GM12864 (cell line): ENCODE measurements at regions not wholly inside any gene's neighbourhood (a gene's known extent, or its start where the extent isn't known, plus 50 kb on each side); places are given as distances from the start of the nearest gene placed in this dataset.

Experiments used
- DNase-seq: peaks from one replicate; pipeline ENCODE4 v3.0.0-alpha.2; 2011; ENCODE audit warnings: low read depth
- H3K4me3 ChIP-seq: 2 replicates; pipeline ENCODE4 v1.5.1; 2011; ENCODE audit warnings: mild to moderate bottlenecking, low read depth, low read length, control low read depth
- TF ChIP-seq, protein P1 (sequence below): IDR thresholded peaks from 2 replicates; pipeline ENCODE4 v1.5.1; 2011; ENCODE audit warnings: low read depth, mild to moderate bottlenecking, moderate library complexity, low read length, control low read depth, inconsistent platforms; ENCODE audit errors: missing control alignments

DNA sequence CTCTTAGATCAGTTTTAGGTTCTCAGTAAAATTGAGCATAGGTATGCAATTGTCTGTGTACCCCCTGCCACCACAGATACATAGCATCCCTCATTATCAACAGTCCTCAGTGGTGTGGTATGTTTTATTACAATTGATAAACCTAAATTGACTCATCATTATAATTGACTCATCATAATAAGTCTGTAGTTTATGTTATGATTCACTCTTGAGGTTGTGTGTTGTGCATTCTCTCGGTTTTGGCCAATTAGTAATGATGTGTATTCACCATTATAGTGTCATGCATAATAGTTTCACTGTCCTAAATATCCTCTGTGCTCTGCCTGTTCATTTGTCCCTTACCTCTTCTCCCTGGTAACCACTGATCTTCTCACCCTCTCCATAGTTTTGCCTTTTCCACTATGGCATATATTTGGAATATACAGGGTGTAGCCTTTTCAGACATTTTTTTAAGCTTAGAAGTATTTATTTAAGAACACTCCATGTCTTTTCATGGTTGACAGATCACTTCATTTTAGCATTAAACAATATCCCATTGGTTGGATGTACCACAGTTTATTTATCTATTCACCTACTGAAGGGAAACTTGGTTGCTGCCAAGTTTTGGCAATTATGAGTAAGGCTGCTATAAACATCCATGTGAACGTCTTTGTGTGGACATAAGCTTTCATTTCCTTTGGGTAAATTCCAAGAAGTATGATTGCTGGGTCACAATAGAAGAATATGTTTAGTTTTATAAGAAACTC is 1620.6 kb upstream of the MIR17HG start:
- no peak for DNase-seq
- TF ChIP-seq, protein P1, sequence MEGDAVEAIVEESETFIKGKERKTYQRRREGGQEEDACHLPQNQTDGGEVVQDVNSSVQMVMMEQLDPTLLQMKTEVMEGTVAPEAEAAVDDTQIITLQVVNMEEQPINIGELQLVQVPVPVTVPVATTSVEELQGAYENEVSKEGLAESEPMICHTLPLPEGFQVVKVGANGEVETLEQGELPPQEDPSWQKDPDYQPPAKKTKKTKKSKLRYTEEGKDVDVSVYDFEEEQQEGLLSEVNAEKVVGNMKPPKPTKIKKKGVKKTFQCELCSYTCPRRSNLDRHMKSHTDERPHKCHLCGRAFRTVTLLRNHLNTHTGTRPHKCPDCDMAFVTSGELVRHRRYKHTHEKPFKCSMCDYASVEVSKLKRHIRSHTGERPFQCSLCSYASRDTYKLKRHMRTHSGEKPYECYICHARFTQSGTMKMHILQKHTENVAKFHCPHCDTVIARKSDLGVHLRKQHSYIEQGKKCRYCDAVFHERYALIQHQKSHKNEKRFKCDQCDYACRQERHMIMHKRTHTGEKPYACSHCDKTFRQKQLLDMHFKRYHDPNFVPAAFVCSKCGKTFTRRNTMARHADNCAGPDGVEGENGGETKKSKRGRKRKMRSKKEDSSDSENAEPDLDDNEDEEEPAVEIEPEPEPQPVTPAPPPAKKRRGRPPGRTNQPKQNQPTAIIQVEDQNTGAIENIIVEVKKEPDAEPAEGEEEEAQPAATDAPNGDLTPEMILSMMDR, result no peak

DNA sequence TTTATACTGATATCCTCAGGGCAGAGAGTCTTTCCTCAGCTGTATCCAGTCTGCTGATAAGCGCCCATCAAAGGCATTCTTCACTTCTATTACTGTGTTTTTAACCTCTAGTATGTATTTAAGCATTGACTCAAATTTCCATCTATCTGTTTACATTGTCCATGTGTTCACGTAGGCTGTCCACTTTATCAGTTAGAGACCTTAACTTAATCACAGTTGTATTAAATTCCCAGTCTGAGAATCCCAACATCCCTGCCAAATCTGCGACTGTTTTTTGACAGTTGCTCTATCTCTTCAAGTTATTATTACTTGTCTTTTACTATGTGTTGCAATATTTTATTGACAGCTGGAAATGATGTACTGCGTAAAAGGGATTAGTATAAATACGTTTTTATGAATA is 1613.7 kb upstream of the MIR17HG start:
- H3K4me3 ChIP-seq, result no peak overlapping the region
- TF ChIP-seq, protein P1, result no peak
- no peak for DNase-seq

More for the DNA sequence above, 1620.6 kb upstream of the MIR17HG start:
- no peak overlapping the region for H3K4me3 ChIP-seq

DNA sequence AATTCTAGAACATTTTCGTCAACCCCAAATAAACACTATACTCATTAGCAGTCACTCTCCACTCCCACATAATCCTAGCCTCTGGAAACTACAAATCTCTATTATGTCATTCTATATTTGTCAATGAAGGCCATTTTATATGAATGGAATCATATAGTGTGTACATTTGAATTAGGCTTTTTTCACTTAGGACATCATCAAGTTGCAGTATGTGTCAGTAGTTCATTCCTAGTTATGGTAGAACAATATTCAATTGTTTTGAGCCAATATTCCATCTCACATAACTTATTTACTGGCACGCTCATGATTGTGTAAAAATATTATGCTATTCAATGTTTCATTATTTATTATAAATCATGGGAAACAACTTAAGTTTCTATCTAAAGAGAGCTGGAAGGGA is 1610.4 kb upstream of the MIR17HG start:
- H3K4me3 ChIP-seq, result no peak overlapping the region
- DNase-seq, result no peak
- TF ChIP-seq, protein P1, result no peak

DNA sequence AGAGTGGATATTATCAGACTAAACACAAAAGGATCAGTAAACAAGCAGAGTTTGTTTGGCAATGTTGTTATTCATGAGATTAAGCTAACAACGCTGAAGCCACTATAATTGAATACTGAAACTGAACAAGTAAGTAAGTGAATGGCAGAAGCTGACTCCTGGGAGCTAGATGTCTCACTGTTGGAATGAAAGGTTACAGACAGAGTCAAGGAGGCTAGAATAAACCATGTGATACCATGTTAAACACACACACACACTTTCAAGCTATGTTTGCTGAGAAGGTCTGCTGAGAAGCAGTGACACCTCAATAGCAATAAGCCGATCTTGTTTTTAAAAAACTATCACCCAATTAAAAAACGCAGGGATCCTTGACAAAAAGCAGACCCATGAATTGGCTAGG is 1609.4 kb upstream of the MIR17HG start:
- TF ChIP-seq, protein P1, result no peak
- no peak for DNase-seq
- H3K4me3 ChIP-seq, result no peak overlapping the region

DNA sequence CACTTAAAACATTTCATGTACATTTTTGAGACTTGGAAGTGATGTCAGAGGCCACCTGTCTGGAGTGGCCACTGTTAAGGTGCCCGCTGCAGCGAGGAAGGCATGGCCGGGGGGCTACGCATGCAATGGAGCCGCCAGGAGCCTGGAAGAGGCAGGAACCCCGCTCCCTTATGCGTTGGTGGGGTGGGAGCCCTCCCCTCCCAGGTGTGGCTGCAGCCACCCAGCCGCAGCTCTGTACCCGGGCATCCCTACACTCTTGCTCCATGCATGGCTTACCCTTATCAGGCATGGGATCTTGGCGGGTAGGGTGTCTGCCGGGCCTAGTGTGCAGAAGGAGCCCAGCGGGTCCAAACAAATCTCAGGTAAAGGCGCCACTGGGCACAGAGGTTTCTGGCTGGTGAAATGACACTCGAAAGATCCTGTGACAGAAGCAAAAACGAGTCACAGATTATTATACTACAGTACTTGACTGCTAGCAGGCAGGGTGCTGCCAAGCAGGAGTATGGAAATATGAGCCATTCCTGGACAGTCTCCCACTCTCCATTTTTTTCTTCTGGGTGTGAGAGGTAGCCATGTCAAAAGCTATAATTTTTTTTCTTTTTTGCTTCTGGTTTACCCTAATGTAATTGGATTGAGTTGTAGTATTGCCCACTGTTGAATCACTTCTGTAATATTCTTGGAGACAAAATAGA is 1606.3 kb upstream of the MIR17HG start:
- TF ChIP-seq, protein P1, result no peak
- no peak for DNase-seq
- H3K4me3 ChIP-seq, result no peak overlapping the region

DNA sequence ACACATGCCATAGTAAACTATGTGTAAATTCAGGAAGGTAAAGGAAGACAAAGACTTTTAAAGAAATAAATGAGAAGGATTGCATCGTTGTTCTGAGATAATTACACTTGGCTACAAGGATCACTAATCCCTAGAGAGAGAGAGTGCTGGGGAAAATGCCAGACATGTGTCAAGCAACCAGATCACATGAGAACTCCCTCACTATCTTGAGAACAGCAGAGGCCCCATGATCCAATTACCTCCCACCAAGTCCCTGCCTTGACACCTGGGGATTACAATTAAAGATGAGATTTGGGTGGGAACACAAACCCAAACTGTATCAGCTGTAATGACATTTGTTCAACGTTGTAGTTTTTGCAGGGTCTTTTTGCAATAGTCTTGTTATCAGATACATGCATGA is 1600.9 kb upstream of the MIR17HG start:
- TF ChIP-seq, protein P1, result no peak
- no peak for DNase-seq

More for the DNA sequence above, 1600.9 kb upstream of the MIR17HG start:
- no peak overlapping the region for H3K4me3 ChIP-seq
